ENCODE measurements at regions not wholly inside any gene's neighbourhood (a gene's known extent, or its start where the extent isn't known, plus 50 kb on each side); places are given as distances from the start of the nearest gene placed in this dataset.
"Not testable (repeated sequence)": the region's sequence is repeated elsewhere in the genome, so short reads cannot be mapped to it uniquely, and the experiment has no call there.

DNA sequence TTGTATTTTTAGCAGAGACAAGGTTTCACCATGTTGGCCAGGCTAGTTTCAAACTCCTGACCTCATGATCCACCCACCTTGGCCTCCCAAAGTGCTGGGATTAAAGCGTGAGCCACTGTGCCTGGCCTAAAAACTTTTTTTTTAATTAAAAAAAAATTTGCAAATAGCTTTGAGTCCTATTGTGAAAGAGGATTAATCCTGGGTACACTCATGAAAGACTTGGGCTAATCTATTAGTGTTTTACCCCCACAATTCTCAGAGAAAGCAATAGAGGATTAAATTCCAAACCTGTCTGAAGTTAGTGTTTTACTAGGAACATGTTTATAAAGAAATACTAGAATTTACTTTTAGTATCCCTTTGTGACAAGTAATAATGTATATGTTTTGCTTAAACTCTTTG lies 76.9 kb upstream of the ITGB1 start:
- Histone ChIP-seq H3K4me1 (ENCODE audit: control insufficient read depth in 1 of 2, insufficient read depth in 1 of 2, low read depth in 1 of 2, low read length in 1 of 2) (no peaks in the 10 kb centered on the region), H3K27ac (no peak overlapping the region), H3K36me3 (no peaks in the 10 kb centered on the region), H3K4me3 (ENCODE audit: low read depth in 1 of 2, low read length in 1 of 2) (no peak overlapping the region), H3K27me3 (peaks cover 7% of the 10 kb centered on the region), H3K9me3 (no peaks in the 10 kb centered on the region)
- no peak for TF ChIP-seq CTCF (IDR thresholded peaks at IDR 0.05)

DNA sequence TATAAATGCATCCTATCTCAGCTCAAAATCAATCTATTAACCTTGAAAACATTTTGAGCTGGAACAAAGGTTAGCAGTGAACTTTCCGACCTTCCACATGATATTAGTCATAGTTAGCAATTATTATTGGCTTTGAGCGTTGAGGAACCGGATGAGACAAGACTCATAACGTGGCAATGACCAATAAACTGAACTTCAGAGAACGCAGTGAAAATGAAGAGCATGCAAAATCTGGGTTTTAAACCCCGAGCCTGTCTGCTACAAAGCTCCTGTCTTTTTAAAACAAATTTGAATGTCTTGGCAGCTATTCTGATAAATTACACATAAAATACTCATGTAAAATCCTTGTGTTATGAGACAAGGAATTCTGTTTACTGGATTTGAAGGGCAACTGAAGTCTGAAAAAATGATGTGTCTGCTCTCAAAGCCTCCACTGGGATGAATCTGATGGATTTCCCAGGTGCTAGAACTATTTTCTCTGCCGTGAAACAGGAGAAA lies 74.7 kb upstream of the ITGB1 start:
- no peaks in the 10 kb centered on the region for H3K9me3 ChIP-seq
- H3K36me3 ChIP-seq = no peaks in the 10 kb centered on the region
- H3K4me3 ChIP-seq (ENCODE audit: low read depth in 1 of 2, low read length in 1 of 2) = no peak overlapping the region
- no peak overlapping the region for H3K27ac ChIP-seq
- H3K27me3 ChIP-seq = peaks cover 7% of the 10 kb centered on the region
- no peak for TF ChIP-seq CTCF (IDR thresholded peaks at IDR 0.05)
- H3K4me1 ChIP-seq (ENCODE audit: control insufficient read depth in 1 of 2, insufficient read depth in 1 of 2, low read depth in 1 of 2, low read length in 1 of 2) = no peaks in the 10 kb centered on the region

- Histone ChIP-seq H3K4me3 (ENCODE audit: low read depth in 1 of 2, low read length in 1 of 2) (no peak overlapping the region), H3K27me3 (peaks cover 7% of the 10 kb centered on the region), H3K4me1 (ENCODE audit: control insufficient read depth in 1 of 2, insufficient read depth in 1 of 2, low read depth in 1 of 2, low read length in 1 of 2) (no peaks in the 10 kb centered on the region), H3K27ac (no peak overlapping the region), H3K36me3 (no peaks in the 10 kb centered on the region), H3K9me3 (no peaks in the 10 kb centered on the region)
- TF ChIP-seq CTCF (IDR thresholded peaks at IDR 0.05) = no peak
Measured at GRCh38 chr10:33031815-33032653, 74.0 kb upstream of the ITGB1 start.

DNA sequence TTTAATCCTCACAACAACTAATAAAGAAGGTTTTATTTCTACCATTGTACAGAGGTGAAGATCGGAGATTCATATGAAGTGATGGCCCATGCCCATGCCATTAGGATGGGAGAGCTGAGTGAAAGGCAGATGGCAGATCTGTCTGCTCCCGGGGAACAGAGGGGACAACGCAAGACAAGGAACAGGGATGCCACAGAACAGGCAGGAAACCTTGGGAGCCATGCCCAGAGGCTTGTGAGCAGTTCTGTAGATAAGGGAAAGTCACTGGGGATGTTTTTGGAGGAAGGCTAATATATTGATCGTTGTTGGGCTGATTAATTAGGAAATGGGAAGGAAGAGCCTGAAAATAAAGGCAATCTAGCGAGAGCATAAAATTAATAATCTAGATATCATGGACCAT lies 73.1 kb upstream of the ITGB1 start:
- Histone ChIP-seq H3K4me1 (ENCODE audit: control insufficient read depth in 1 of 2, insufficient read depth in 1 of 2, low read depth in 1 of 2, low read length in 1 of 2) (no peaks in the 10 kb centered on the region), H3K36me3 (no peaks in the 10 kb centered on the region), H3K27ac (no peak overlapping the region), H3K27me3 (peaks cover 7% of the 10 kb centered on the region), H3K9me3 (no peaks in the 10 kb centered on the region), H3K4me3 (ENCODE audit: low read depth in 1 of 2, low read length in 1 of 2) (no peak overlapping the region)
- no peak for TF ChIP-seq CTCF (IDR thresholded peaks at IDR 0.05)

DNA sequence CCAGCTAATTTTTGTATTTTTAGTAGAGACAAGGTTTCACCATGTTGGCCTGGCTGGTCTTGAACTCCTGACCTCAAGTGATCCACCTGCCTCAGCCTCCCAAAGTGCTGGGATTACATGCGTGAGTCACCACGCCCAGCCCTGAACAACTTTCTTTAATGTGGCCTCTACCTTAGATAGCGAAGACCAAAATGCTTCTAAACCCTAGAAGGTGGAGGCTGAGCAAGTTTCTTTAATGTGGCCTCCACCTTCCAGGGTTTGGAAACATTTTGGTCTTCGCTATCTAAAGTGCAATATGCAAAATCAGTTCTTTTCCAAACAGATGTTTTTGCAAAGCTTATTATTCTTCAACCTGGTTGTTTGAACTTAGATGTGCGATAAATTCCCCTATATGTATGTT lies 70.5 kb upstream of the ITGB1 start:
- not testable (repeated sequence) for H3K27me3 ChIP-seq; H3K4me3 ChIP-seq (ENCODE audit: low read depth in 1 of 2, low read length in 1 of 2); H3K27ac ChIP-seq; H3K36me3 ChIP-seq; H3K4me1 ChIP-seq (ENCODE audit: control insufficient read depth in 1 of 2, insufficient read depth in 1 of 2, low read depth in 1 of 2, low read length in 1 of 2); H3K9me3 ChIP-seq

DNA sequence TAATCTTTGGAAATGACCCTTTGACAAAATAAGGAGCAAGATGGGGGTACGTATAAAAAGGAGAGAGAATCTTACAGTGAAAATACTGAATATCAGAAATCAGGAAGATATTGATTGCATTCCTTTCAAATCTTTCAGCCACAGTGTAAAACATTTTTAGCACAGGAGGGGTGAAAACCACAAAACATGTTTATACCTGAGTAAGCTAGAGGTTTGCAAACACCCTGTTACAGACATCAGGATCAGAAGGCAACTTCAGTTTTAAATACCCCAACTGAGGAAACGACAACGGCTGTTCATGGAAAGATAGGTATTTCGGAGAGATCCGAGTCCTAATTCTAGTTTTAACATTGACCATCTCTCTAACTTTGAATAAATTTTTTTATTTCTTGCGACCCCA lies 69.1 kb upstream of the ITGB1 start:
- no peak for TF ChIP-seq CTCF (IDR thresholded peaks at IDR 0.05)
- Histone ChIP-seq H3K27me3 (peaks cover 3% of the 10 kb centered on the region), H3K36me3 (no peaks in the 10 kb centered on the region), H3K9me3 (no peaks in the 10 kb centered on the region), H3K4me1 (ENCODE audit: control insufficient read depth in 1 of 2, insufficient read depth in 1 of 2, low read depth in 1 of 2, low read length in 1 of 2) (no peaks in the 10 kb centered on the region), H3K4me3 (ENCODE audit: low read depth in 1 of 2, low read length in 1 of 2) (no peak overlapping the region), H3K27ac (no peak overlapping the region)
